ENCODE measurements at regions not wholly inside any gene's neighbourhood (a gene's known extent, or its start where the extent isn't known, plus 50 kb on each side); places are given as distances from the start of the nearest gene placed in this dataset.

- TF ChIP-seq RORB (CRISPR knock-in tag; IDR thresholded peaks at IDR 0.05) (no peak), JUN (CRISPR knock-in tag; IDR thresholded peaks at IDR 0.05) (no peak), CTCF (IDR thresholded peaks at IDR 0.05) (no peak), ESRRA (CRISPR knock-in tag; IDR thresholded peaks at IDR 0.05; ENCODE audit: borderline replicate concordance) (no peak), E2F4 (CRISPR knock-in tag; IDR thresholded peaks at IDR 0.05; ENCODE audit: borderline replicate concordance, low read depth) (no peak), MYBL2 (CRISPR knock-in tag; IDR thresholded peaks at IDR 0.05) (no peak), NR3C1 (CRISPR knock-in tag; conservative IDR thresholded peaks at IDR 0.05; ENCODE audit: low read depth) (no peak), NR1H2 (CRISPR knock-in tag; IDR thresholded peaks at IDR 0.05) (no peak), MLX (CRISPR knock-in tag; IDR thresholded peaks at IDR 0.05) (no peak), SP1 (CRISPR knock-in tag; conservative IDR thresholded peaks at IDR 0.05) (no peak), TCF7 (CRISPR knock-in tag; IDR thresholded peaks at IDR 0.05; ENCODE audit: low read depth) (no peak), ZMAT4 (CRISPR knock-in tag; IDR thresholded peaks at IDR 0.05) (no peak), E2F5 (CRISPR knock-in tag; IDR thresholded peaks at IDR 0.05) (no peak)
These were observed 476.6 kb downstream of the IRS2 start for GRCh38 chr13:109309625-109310363.
